LHCN-M2 (cell line): ENCODE measurements at regions not wholly inside any gene's neighbourhood (a gene's known extent, or its start where the extent isn't known, plus 50 kb on each side); places are given as distances from the start of the nearest gene placed in this dataset.
"Not testable (repeated sequence)": the region's sequence is repeated elsewhere in the genome, so short reads cannot be mapped to it uniquely, and the experiment has no call there.

Experiments
- DNase-seq: peaks from one replicate; pipeline ENCODE4 v3.0.0-alpha.2; 2012; ENCODE audit warnings: low read depth

GRCh38 chr10:86579883-86580520, 58.4 kb upstream of the WAPL start:
- DNase-seq: no peak

GRCh38 chr10:86580521-86580891, 58.9 kb upstream of the WAPL start:
- no peak for DNase-seq

GRCh38 chr10:86583983-86584382, 62.4 kb upstream of the WAPL start:
- DNase-seq: no peak

GRCh38 chr10:86585037-86585929, 63.7 kb upstream of the WAPL start:
- peak; percentile 49 for DNase-seq

- no peak for DNase-seq
These were observed 64.9 kb upstream of the WAPL start for GRCh38 chr10:86586516-86586915.

- not testable (repeated sequence) for DNase-seq
These were observed 65.6 kb upstream of the OPN4 start for GRCh38 chr10:86588781-86589180.

- no peak for DNase-seq
These were observed 62.9 kb upstream of the OPN4 start for GRCh38 chr10:86591436-86591835.

- DNase-seq: no peak
These were observed 61.9 kb upstream of the OPN4 start for GRCh38 chr10:86592413-86592812.

- peak; percentile 52 for DNase-seq
These were observed 59.8 kb upstream of the OPN4 start for GRCh38 chr10:86594535-86594934.

GRCh38 chr10:86595496-86595895, 58.9 kb upstream of the OPN4 start:
- no peak for DNase-seq

- peak; percentile 13 for DNase-seq
These were observed 58.1 kb upstream of the OPN4 start for GRCh38 chr10:86596266-86596665.

- no peak for DNase-seq
These were observed 57.0 kb upstream of the OPN4 start for GRCh38 chr10:86597306-86597705.

- DNase-seq: peak; percentile 85
These were observed 56.2 kb upstream of the OPN4 start for GRCh38 chr10:86598151-86598550.

GRCh38 chr10:86599041-86599440, 55.3 kb upstream of the OPN4 start:
- DNase-seq: no peak

- no peak for DNase-seq
These were observed 54.6 kb upstream of the OPN4 start for GRCh38 chr10:86599729-86600128.

GRCh38 chr10:86600296-86600695, 54.1 kb upstream of the OPN4 start:
- DNase-seq: peak; percentile 4

GRCh38 chr10:86601956-86602602, 52.3 kb upstream of the OPN4 start:
- no peak for DNase-seq

GRCh38 chr10:86603256-86603655, 51.1 kb upstream of the OPN4 start:
- peak; percentile 41 for DNase-seq
